ENCODE measurements at regions not wholly inside any gene's neighbourhood (a gene's known extent, or its start where the extent isn't known, plus 50 kb on each side); places are given as distances from the start of the nearest gene placed in this dataset.

- H3K4me3 ChIP-seq: no peak overlapping the region
- no peaks in the 10 kb centered on the region for H3K9me3 ChIP-seq
- DNase-seq: no peak
- no peaks in the 10 kb centered on the region for H3K36me3 ChIP-seq
- H3K27me3 ChIP-seq: no peaks in the 10 kb centered on the region
These were observed 217.1 kb downstream of the HS3ST3A1 start for GRCh38 chr17:13384626-13385025.

DNA sequence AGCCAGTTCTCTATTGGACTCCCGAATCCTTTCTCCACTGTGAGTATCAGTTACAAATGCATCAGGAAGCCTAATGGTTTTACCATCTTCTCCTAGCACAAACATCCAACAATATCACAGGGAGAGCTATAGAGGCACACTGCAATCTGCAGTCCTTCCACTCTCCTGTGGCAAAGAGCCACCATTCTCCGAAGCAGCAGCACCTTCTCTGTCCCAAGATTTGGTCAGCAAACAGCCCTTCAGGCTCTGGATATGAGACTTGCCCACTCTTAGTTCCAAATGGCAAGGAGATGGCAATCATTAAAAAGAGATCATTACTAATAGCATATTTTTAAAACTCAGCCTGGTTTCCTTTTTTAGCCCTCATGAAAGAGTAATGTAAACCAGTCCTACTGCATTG lies 223.4 kb downstream of the HS3ST3A1 start:
- no peak overlapping the region for H3K4me3 ChIP-seq
- no peaks in the 10 kb centered on the region for H3K27me3 ChIP-seq
- no peak for DNase-seq
- no peaks in the 10 kb centered on the region for H3K9me3 ChIP-seq
- no peaks in the 10 kb centered on the region for H3K36me3 ChIP-seq

DNA sequence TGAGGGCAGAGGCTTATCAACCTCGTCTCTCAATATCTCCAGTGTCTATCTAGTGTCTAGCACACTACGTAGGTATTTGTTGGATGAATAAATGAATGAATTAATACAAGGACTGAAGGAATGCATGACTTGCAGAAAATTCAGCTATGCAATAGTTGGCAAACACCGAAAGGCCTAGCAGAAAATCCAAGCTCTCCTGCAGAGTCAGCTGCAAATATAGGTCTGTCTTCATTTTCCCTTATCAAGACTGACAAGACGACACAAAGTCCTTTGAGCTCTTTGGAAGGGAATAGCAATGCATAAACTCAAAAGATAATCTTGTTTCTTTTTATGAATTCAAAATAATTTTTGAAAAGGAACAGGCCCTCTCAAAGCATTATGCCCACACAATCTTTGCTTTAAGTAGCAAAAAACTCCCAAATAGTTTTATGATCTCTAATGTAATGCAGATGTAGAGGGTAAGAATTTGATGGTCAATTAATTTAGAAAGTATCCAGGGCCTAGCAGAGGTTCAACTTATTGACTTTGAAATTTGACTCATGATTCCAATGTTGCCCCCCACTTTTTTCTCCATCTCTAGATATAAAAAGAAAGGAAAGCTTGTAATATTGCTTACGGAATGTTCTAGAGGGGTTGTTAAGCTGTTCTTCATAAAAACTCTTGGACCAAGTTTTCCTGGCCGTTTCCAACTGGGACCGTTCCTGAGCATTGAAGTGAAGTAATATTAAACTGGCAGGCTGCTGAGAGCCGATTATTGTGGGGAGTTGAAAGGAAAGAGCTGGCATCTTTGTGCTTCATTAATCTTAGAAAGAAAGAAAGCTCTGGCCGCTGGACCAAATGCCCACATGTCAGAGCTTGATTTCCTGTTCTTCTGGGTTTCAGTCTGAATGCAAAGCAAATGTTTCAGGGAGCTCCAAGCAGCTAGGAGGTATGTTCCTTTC lies 227.3 kb downstream of the HS3ST3A1 start:
- Histone ChIP-seq H3K36me3 (no peaks in the 10 kb centered on the region), H3K4me3 (no peak overlapping the region)

GRCh38 chr17:13372432-13372831 lies 229.3 kb downstream of the HS3ST3A1 start:
- no peaks in the 10 kb centered on the region for H3K27me3 ChIP-seq

More for the DNA sequence above, 227.3 kb downstream of the HS3ST3A1 start:
- DNase-seq: no peak
- Histone ChIP-seq H3K27me3 (no peaks in the 10 kb centered on the region), H3K9me3 (no peaks in the 10 kb centered on the region)

GRCh38 chr17:13367154-13367553 lies 234.6 kb downstream of the HS3ST3A1 start:
- no peak for DNase-seq
- Histone ChIP-seq H3K4me3 (no peak overlapping the region), H3K9me3 (no peaks in the 10 kb centered on the region), H3K27me3 (no peaks in the 10 kb centered on the region), H3K36me3 (no peaks in the 10 kb centered on the region)

More at GRCh38 chr17:13372432-13372831, 229.3 kb downstream of the HS3ST3A1 start:
- Histone ChIP-seq H3K9me3 (no peaks in the 10 kb centered on the region), H3K4me3 (no peak overlapping the region), H3K36me3 (no peaks in the 10 kb centered on the region)
- no peak for DNase-seq

GRCh38 chr17:13365331-13365730 lies 236.4 kb downstream of the HS3ST3A1 start:
- Histone ChIP-seq H3K36me3 (no peaks in the 10 kb centered on the region), H3K9me3 (no peaks in the 10 kb centered on the region), H3K4me3 (no peak overlapping the region), H3K27me3 (no peaks in the 10 kb centered on the region)
- no peak for DNase-seq

DNA sequence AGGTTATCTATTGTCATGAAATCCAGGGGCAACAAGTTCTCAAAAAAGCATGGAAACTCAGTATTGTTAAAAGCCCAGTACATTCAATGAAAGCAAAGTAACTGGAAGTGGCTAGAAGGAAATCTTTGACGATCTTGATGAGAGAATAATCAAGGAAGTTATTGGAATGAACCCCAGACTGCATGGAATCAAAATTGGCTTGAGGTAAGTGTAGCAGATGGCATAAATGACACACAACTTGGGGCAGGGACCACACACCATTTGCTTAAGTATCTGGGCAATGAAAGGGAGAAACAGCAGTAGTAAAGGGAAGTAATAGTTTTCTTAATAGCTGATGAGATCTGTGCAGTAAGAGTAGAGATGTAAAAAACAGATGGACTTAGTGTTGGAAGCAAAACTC lies 238.0 kb downstream of the HS3ST3A1 start:
- no peak overlapping the region for H3K4me3 ChIP-seq
- no peaks in the 10 kb centered on the region for H3K9me3 ChIP-seq
- DNase-seq: no peak
- H3K27me3 ChIP-seq: no peaks in the 10 kb centered on the region
- H3K36me3 ChIP-seq: no peaks in the 10 kb centered on the region

GRCh38 chr17:13362341-13363122 lies 239.2 kb downstream of the HS3ST3A1 start:
- Histone ChIP-seq H3K36me3 (no peaks in the 10 kb centered on the region), H3K27me3 (no peaks in the 10 kb centered on the region), H3K9me3 (no peaks in the 10 kb centered on the region), H3K4me3 (no peak overlapping the region)
- DNase-seq: peak; percentile 39

- H3K4me3 ChIP-seq: no peak overlapping the region
- H3K36me3 ChIP-seq: no peaks in the 10 kb centered on the region
- H3K9me3 ChIP-seq: no peaks in the 10 kb centered on the region
- no peaks in the 10 kb centered on the region for H3K27me3 ChIP-seq
- DNase-seq: no peak
These were observed 242.0 kb downstream of the HS3ST3A1 start for GRCh38 chr17:13359774-13360173.

DNA sequence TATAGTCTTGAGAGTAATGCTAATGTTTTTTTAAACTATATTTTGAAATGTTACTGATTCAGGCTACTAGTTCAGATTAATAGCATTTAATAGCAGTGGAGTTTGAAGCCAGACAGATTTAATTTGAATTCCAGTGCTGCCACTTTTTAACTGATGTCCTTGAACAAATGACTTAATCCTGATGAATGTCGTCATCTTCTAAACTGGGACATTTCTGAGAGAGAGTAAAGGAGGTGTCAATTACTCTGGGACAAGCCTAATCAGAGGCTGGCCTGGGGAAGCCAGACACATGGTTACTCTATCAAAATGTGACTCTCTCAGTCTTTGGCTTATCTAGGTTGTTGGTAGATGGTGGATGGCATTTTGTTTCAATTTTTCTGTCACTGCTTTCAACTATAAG lies 246.7 kb downstream of the HS3ST3A1 start:
- Histone ChIP-seq H3K4me3 (no peak overlapping the region), H3K36me3 (no peaks in the 10 kb centered on the region), H3K27me3 (no peaks in the 10 kb centered on the region), H3K9me3 (no peaks in the 10 kb centered on the region)
- no peak for DNase-seq

- Histone ChIP-seq H3K27me3 (no peaks in the 10 kb centered on the region), H3K9me3 (no peaks in the 10 kb centered on the region; the same call in 1 of the 2 replicates), H3K36me3 (no peaks in the 10 kb centered on the region), H3K4me3 (no peak overlapping the region)
- DNase-seq: no peak
These were observed 248.1 kb downstream of the HS3ST3A1 start for GRCh38 chr17:13353590-13353989.

GRCh38 chr17:13352747-13353415 lies 248.8 kb downstream of the HS3ST3A1 start:
- DNase-seq: no peak
- Histone ChIP-seq H3K4me3 (no peak overlapping the region), H3K36me3 (no peaks in the 10 kb centered on the region), H3K9me3 (no peaks in the 10 kb centered on the region; the same call in 1 of the 2 replicates), H3K27me3 (no peaks in the 10 kb centered on the region)

DNA sequence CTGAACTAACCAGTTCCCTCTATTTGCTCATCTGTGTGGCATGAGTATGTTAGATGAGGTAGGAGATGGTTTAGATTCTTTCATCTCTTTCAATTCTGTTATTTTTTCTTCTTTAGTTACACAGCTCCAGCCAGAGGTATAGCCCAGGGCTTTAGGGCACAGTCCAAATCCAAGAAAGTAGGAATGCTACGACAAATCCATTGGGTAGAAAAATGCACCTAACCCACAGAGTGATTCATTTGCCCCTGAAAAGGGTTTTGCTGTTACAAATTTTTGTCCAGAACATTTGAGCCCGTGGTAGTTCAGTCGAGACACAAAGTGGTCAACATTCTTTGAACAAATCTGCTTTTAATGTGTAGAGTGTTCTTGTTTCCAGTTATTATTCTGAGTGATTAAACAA lies 250.7 kb downstream of the HS3ST3A1 start:
- DNase-seq: no peak
- no peak overlapping the region for H3K4me3 ChIP-seq
- H3K36me3 ChIP-seq: no peaks in the 10 kb centered on the region
- peaks cover 5% of the 10 kb centered on the region; the same call in 1 of the 2 replicates for H3K9me3 ChIP-seq
- H3K27me3 ChIP-seq: no peaks in the 10 kb centered on the region

GRCh38 chr17:13350466-13350865 lies 251.3 kb downstream of the HS3ST3A1 start:
- no peak for DNase-seq
- H3K27me3 ChIP-seq: no peaks in the 10 kb centered on the region
- H3K4me3 ChIP-seq: no peak overlapping the region

DNA sequence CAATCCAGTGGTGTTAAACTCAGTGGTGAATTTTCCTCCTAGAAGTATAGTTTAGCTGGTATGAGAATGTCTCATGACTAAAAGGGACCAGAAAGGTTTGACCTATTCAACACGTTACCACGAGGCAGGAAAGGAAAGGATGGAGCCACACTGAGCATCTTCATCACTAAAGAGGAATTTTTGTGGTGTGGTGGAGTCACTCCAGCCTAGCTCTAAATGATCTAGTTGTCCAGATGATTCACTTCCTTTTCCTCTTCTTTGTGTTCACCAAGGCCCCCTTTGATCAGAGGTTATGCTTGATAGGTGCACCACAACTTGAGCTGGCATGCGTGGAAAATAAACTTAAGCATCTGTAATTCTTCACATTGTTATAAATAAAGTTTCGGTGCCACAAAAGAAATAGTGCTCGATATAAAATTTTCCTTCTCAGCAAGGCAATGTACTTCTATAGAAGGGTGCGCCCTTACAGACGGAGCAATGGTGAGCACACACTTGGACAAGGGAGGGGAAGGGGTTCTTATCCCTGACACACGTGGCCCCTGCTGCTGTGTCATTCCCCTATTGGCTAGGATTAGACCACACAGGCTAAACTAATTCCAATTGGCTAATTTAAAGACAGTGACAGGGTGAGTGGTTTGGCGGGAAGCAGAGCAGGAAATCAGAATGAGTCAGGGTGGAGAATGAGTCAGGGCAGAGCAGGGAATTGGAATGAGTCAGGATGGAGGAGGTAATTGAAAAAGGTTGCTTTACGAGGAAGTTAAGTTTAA lies 254.6 kb downstream of the HS3ST3A1 start:
- H3K4me3 ChIP-seq: no peak overlapping the region

More at GRCh38 chr17:13350466-13350865, 251.3 kb downstream of the HS3ST3A1 start:
- Histone ChIP-seq H3K9me3 (peaks cover 5% of the 10 kb centered on the region; the same call in 1 of the 2 replicates), H3K36me3 (no peaks in the 10 kb centered on the region)

DNA sequence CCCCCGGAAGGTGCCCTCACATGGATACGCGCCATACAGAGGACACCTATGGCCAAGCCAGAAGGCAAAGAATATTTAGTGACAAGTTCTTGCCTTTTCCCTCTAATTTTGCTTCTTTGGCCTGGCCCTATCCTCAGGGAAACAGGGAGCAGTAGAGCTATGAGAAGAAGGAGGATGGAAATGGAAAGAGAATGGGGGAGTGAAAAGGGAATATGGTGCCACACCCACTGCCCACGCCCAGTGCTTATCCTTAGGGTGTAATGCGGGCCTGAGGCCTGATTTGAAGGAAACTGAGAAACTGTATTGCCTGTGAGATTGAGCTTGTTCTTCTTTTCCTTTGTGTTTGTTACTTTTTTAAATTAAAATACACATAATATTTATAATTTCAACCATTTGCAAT lies 255.1 kb downstream of the HS3ST3A1 start:
- H3K4me3 ChIP-seq: no peak overlapping the region
- no peaks in the 10 kb centered on the region for H3K36me3 ChIP-seq
- peaks cover 5% of the 10 kb centered on the region; the same call in 1 of the 2 replicates for H3K9me3 ChIP-seq
- DNase-seq: no peak
- no peaks in the 10 kb centered on the region for H3K27me3 ChIP-seq

More for the DNA sequence above, 254.6 kb downstream of the HS3ST3A1 start:
- no peaks in the 10 kb centered on the region for H3K27me3 ChIP-seq
- peaks cover 5% of the 10 kb centered on the region; the same call in 1 of the 2 replicates for H3K9me3 ChIP-seq
- no peaks in the 10 kb centered on the region for H3K36me3 ChIP-seq
- peak; percentile 76 for DNase-seq
